OCI-LY7 (cell line): ENCODE measurements at regions not wholly inside any gene's neighbourhood (a gene's known extent, or its start where the extent isn't known, plus 50 kb on each side); places are given as distances from the start of the nearest gene placed in this dataset.

Source experiments
- BruUV-seq: library from RNA; stranded (reverse); fragments of 400-500 nt; replicated peaks from 2 replicates; lab custom pipeline; 2021; lab: Mats Ljungman, UMichigan
- CTCF ChIA-PET: fragments of 300-600 bp; sonication (Branson Sonifier 250); formaldehyde crosslinking; loops from one replicate; lab custom pipeline; 2022; ENCODE audit warnings: antibody characterized with exemption; ENCODE audit not compliant: unreplicated experiment; lab: Charles Lee
- POLR2A ChIA-PET: fragments of 300-600 bp; sonication (Branson Sonifier 250); formaldehyde crosslinking; loops from one replicate; lab custom pipeline; 2022; ENCODE audit warnings: antibody characterized with exemption; lab: Charles Lee
- DNase-seq: peaks from one replicate; pipeline ENCODE4 v3.0.0-alpha.2; 2015; ENCODE audit warnings: low spot score
- H2AFZ ChIP-seq: fragments of 200-600 bp; sonication (generic), shearing (Covaris generic); 2 replicates; pipeline ENCODE4 v1.6.1; 2014; ENCODE audit warnings: mild to moderate bottlenecking, antibody characterized with exemption, low read length, moderate library complexity
- H3K27ac ChIP-seq: fragments of 200-600 bp; sonication (generic); 2 replicates; pipeline ENCODE4 v1.5.1; 2014; ENCODE audit warnings: mixed run types, low read depth, mild to moderate bottlenecking, moderate library complexity, low read length, inconsistent platforms; ENCODE audit not compliant: poor library complexity, severe bottlenecking
- H3K36me3 ChIP-seq: fragments of 200-600 bp; sonication (generic); 2 replicates; pipeline ENCODE4 v1.6.1; 2014; ENCODE audit warnings: mild to moderate bottlenecking, antibody characterized with exemption, low read length, moderate library complexity, mixed read lengths; ENCODE audit not compliant: insufficient read depth
- H3K4me1 ChIP-seq: fragments of 200-600 bp; sonication (generic); 2 replicates; pipeline ENCODE4 v1.5.1; 2014; ENCODE audit warnings: mild to moderate bottlenecking, low read length; ENCODE audit not compliant: insufficient read depth, poor library complexity, severe bottlenecking
- H3K4me2 ChIP-seq: fragments of 200-600 bp; sonication (generic); 2 replicates; pipeline ENCODE4 v1.6.1; 2014; ENCODE audit warnings: mild to moderate bottlenecking, low read length
- H3K4me3 ChIP-seq: fragments of 200-600 bp; sonication (generic); 2 replicates; pipeline ENCODE4 v1.5.1; 2014; ENCODE audit warnings: mild to moderate bottlenecking, low read depth, low read length; ENCODE audit not compliant: poor library complexity, severe bottlenecking
- H3K79me2 ChIP-seq: fragments of 200-600 bp; sonication (generic); 2 replicates; pipeline ENCODE4 v1.6.1; 2016; ENCODE audit warnings: low read depth, mild to moderate bottlenecking, low read length, moderate library complexity, mixed read lengths; ENCODE audit not compliant: insufficient read depth
- H3K9me2 ChIP-seq: fragments of 200-600 bp; sonication (generic); 2 replicates; pipeline ENCODE4 v1.6.1; 2016; ENCODE audit warnings: mild to moderate bottlenecking, low read length, mixed read lengths; ENCODE audit not compliant: insufficient read depth
- H3K9me3 ChIP-seq: fragments of 200-600 bp; sonication (generic); 2 replicates; pipeline ENCODE4 v1.6.1; 2014; ENCODE audit warnings: mild to moderate bottlenecking, mixed run types, low read length, mixed read lengths
- H4K20me1 ChIP-seq: fragments of 200-600 bp; sonication (generic); 2 replicates; pipeline ENCODE4 v1.6.1; 2014; ENCODE audit warnings: mild to moderate bottlenecking, antibody characterized with exemption, low read length, moderate library complexity, mixed read lengths; ENCODE audit not compliant: insufficient read depth
- CTCF ChIP-seq: fragments of 200-600 bp; sonication (generic); conservative IDR thresholded peaks from 2 replicates; pipeline ENCODE4 v1.5.1; 2014; ENCODE audit warnings: mild to moderate bottlenecking, antibody characterized with exemption, low read length, moderate library complexity, mixed read lengths
- EZH2phosphoT487 ChIP-seq: fragments of 200-600 bp; sonication (generic); IDR thresholded peaks from 2 replicates; pipeline ENCODE4 v1.6.1; 2018; ENCODE audit warnings: low read depth, borderline replicate concordance, mild to moderate bottlenecking, mixed run types, antibody characterized with exemption, low read length, moderate library complexity, mixed read lengths
- intact Hi-C: fragments of 100-400 bp; cut with micrococcal nuclease; formaldehyde crosslinking; loops from one replicate; pipeline ENCODE4 v1.10.0; 2022; ENCODE audit not compliant: unreplicated experiment

DNA sequence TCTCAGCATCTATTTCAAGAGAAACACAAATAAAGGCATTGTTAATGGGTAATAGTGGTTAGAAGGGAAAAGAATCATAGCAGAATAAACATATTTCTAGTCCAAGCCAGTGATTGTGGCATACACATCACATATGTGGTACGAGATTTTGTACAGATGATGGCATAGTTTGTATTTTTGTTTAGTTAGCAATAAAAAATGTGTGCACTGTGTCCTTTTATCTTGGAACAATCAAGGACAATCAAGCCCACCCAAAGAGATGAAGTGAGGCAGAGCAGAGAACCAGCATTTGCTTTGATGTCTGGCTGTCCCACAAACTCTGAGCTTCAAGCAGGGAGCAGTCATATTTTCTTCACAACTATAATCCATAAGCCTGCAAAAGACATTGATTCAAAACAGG, 256.5 kb upstream of the CHD6 start:
- no TSS peak for BruUV-seq
- DNase-seq = no peak
- no peak overlapping the region for H3K4me2 ChIP-seq
- H3K9me3 ChIP-seq = no peaks in the 10 kb centered on the region
- no peaks in the 10 kb centered on the region for H3K79me2 ChIP-seq
- no peaks in the 10 kb centered on the region for H3K9me2 ChIP-seq
- H3K27ac ChIP-seq = no peak overlapping the region
- intact Hi-C loops = no loop called here
- no peak overlapping the region for H2AFZ ChIP-seq
- no peak overlapping the region for H3K4me3 ChIP-seq
- H3K4me1 ChIP-seq = no peaks in the 10 kb centered on the region
- POLR2A ChIA-PET = no interaction called here
- H4K20me1 ChIP-seq = no peaks in the 10 kb centered on the region
- TF ChIP-seq EZH2phosphoT487 = no peak
- TF ChIP-seq CTCF = no peak
- no peaks in the 10 kb centered on the region for H3K36me3 ChIP-seq
- CTCF ChIA-PET = no interaction called here

DNA sequence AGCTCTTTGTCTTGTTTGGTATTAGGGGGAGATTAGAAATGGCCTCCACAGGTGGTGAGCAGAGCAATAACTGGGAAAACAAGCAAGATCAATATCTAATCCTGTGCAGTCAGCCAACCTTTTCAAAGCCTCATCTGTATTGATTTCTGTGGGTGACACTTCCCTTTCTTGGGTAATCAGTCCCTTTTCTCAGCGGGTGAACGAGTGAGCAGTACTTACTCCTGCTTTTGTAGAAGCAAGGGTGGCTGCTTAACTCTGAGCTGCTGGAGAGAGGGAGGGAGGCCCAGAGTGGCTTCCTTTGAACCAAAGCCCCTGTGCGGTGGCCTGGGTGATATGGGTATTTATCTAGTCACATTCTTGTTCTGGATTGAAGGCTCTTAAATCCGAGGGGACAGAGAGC, 254.8 kb upstream of the CHD6 start:
- CTCF ChIA-PET = no interaction called here
- Histone ChIP-seq H3K4me3 (no peak overlapping the region), H3K36me3 (no peaks in the 10 kb centered on the region), H3K4me2 (no peak overlapping the region), H3K9me2 (no peaks in the 10 kb centered on the region), H3K9me3 (no peaks in the 10 kb centered on the region), H3K79me2 (no peaks in the 10 kb centered on the region), H3K27ac (no peak overlapping the region), H2AFZ (no peak overlapping the region), H4K20me1 (no peaks in the 10 kb centered on the region), H3K4me1 (no peaks in the 10 kb centered on the region)
- intact Hi-C loops = no loop called here
- POLR2A ChIA-PET = no interaction called here
- BruUV-seq = no TSS peak
- DNase-seq = no peak
- no peak for TF ChIP-seq EZH2phosphoT487
- TF ChIP-seq CTCF = no peak

- BruUV-seq = no TSS peak
- no peak overlapping the region for H3K27ac ChIP-seq
- H3K9me3 ChIP-seq = no peaks in the 10 kb centered on the region
- no peaks in the 10 kb centered on the region for H4K20me1 ChIP-seq
- intact Hi-C loops = no loop called here
- no peaks in the 10 kb centered on the region for H3K4me1 ChIP-seq
- POLR2A ChIA-PET = no interaction called here
- H2AFZ ChIP-seq = no peak overlapping the region
- no peak for DNase-seq
- no peak for TF ChIP-seq EZH2phosphoT487
- TF ChIP-seq CTCF = no peak
- H3K36me3 ChIP-seq = no peaks in the 10 kb centered on the region
- CTCF ChIA-PET = no interaction called here
- H3K9me2 ChIP-seq = no peaks in the 10 kb centered on the region
- no peak overlapping the region for H3K4me3 ChIP-seq
- no peak overlapping the region for H3K4me2 ChIP-seq
- no peaks in the 10 kb centered on the region for H3K79me2 ChIP-seq
Observed at GRCh38 chr20:41870869-41871462, 252.8 kb upstream of the CHD6 start.
